Fibroblast of lung (primary cell): ENCODE measurements at regions not wholly inside any gene's neighbourhood (a gene's known extent, or its start where the extent isn't known, plus 50 kb on each side); places are given as distances from the start of the nearest gene placed in this dataset.

ENCODE experiments used
- CTCF ChIP-seq, 2 donors: IDR thresholded peaks in 1 of 2; conservative IDR thresholded peaks in 1 of 2; 1 replicate in 1 of 2; 2 replicates in 1 of 2; pipeline ENCODE4 v1.5.1; 2011 to 2012; ENCODE audit warnings: low read length in 2 of 2, control low read depth in 1 of 2, inconsistent platforms in 1 of 2, low read depth in 1 of 2, mild to moderate bottlenecking in 1 of 2
- EZH2 ChIP-seq: IDR thresholded peaks from 2 replicates; pipeline ENCODE4 v1.5.1; 2012; ENCODE audit warnings: low read length, control low read depth, mild to moderate bottlenecking; ENCODE audit errors: missing control alignments

- TF ChIP-seq CTCF (conservative IDR thresholded peaks at IDR 0.05 in 1 of 2, IDR thresholded peaks at IDR 0.05 in 1 of 2; ENCODE audit: low read depth in 1 of 2, low read length in 2 of 2) (no peak), EZH2 (no peak)
These were observed 542.6 kb downstream of the DHX35 start for GRCh38 chr20:39504710-39505094.
